GM21529 (cell line): ENCODE measurements at regions not wholly inside any gene's neighbourhood (a gene's known extent, or its start where the extent isn't known, plus 50 kb on each side); places are given as distances from the start of the nearest gene placed in this dataset.

Experiments
- ATAC-seq: cut with Tn5 transposase; IDR thresholded peaks from one replicate; pipeline ENCODE4 v1.9.1; 2021; ENCODE audit not compliant: unreplicated experiment

GRCh38 chr12:124399622-124400021 lies 104.7 kb downstream of the RFLNA start:
- ATAC-seq: no peak

GRCh38 chr12:124398578-124399227 lies 103.8 kb downstream of the RFLNA start:
- no peak for ATAC-seq

GRCh38 chr12:124397807-124398577 lies 103.1 kb downstream of the RFLNA start:
- ATAC-seq: no peak

- no peak for ATAC-seq
Measured at GRCh38 chr12:124397399-124397679, 102.4 kb downstream of the RFLNA start.

GRCh38 chr12:124396544-124397398 lies 101.9 kb downstream of the RFLNA start:
- ATAC-seq: no peak

- ATAC-seq: no peak
Measured at GRCh38 chr12:124395986-124396385, 101.1 kb downstream of the RFLNA start.

- ATAC-seq: no peak
Measured at GRCh38 chr12:124395284-124395752, 100.4 kb downstream of the RFLNA start.

GRCh38 chr12:124394462-124395128 lies 99.7 kb downstream of the RFLNA start:
- ATAC-seq: no peak

- ATAC-seq: no peak
Measured at GRCh38 chr12:124393831-124394230, 98.9 kb downstream of the RFLNA start.

GRCh38 chr12:124393414-124393790 lies 98.5 kb downstream of the RFLNA start:
- no peak for ATAC-seq

- no peak for ATAC-seq
Measured at GRCh38 chr12:124392667-124393413, 97.9 kb downstream of the RFLNA start.

GRCh38 chr12:124392271-124392666 lies 97.4 kb downstream of the RFLNA start:
- ATAC-seq: no peak

- peak; percentile 66 for ATAC-seq
Measured at GRCh38 chr12:124391340-124392261, 96.7 kb downstream of the RFLNA start.

GRCh38 chr12:124390442-124391097 lies 95.7 kb downstream of the RFLNA start:
- peak; percentile 42 for ATAC-seq

GRCh38 chr12:124389725-124390441 lies 95.0 kb downstream of the RFLNA start:
- no peak for ATAC-seq

- no peak for ATAC-seq
Measured at GRCh38 chr12:124389138-124389724, 94.3 kb downstream of the RFLNA start.

- no peak for ATAC-seq
Measured at GRCh38 chr12:124388679-124389137, 93.8 kb downstream of the RFLNA start.
